Keratinocyte (primary cell): ENCODE measurements at regions not wholly inside any gene's neighbourhood (a gene's known extent, or its start where the extent isn't known, plus 50 kb on each side); places are given as distances from the start of the nearest gene placed in this dataset.

ENCODE experiments used
- CTCF ChIP-seq, 3 experiments: IDR thresholded peaks in 1 of 3; conservative IDR thresholded peaks in 1 of 3; optimal IDR thresholded peaks in 1 of 3; 2 replicates in 2 of 3; 3 replicates in 1 of 3; pipeline versions ENCODE3 to v1.5.1; 2011; ENCODE audit warnings: low read length in 3 of 3, mild to moderate bottlenecking in 3 of 3, moderate library complexity in 2 of 3, control low read depth in 1 of 3, inconsistent platforms in 1 of 3; ENCODE audit not compliant: insufficient read depth in 2 of 3; ENCODE audit errors: extremely low read depth in 1 of 3
- EZH2 ChIP-seq: IDR thresholded peaks from one replicate; pipeline ENCODE4 v1.6.1; 2012; ENCODE audit warnings: inconsistent platforms, mild to moderate bottlenecking, low read length, moderate library complexity

- TF ChIP-seq CTCF (optimal IDR thresholded peaks at IDR 0.05 in 1 of 3, IDR thresholded peaks at IDR 0.05 in 1 of 3, conservative IDR thresholded peaks at IDR 0.05 in 1 of 3; ENCODE audit: extremely low read depth in 1 of 3, insufficient read depth in 2 of 3, low read length in 3 of 3): no peak
- TF ChIP-seq EZH2: no peak
These were observed 111.4 kb downstream of the VSIG4 start for GRCh38 chrX:65928522-65928921.
